ENCODE measurements at regions not wholly inside any gene's neighbourhood (a gene's known extent, or its start where the extent isn't known, plus 50 kb on each side); places are given as distances from the start of the nearest gene placed in this dataset.

GRCh38 chr9:106577121-106577520 is 285.8 kb upstream of the ZNF462 start (continued):
- TF ChIP-seq, protein P1, sequence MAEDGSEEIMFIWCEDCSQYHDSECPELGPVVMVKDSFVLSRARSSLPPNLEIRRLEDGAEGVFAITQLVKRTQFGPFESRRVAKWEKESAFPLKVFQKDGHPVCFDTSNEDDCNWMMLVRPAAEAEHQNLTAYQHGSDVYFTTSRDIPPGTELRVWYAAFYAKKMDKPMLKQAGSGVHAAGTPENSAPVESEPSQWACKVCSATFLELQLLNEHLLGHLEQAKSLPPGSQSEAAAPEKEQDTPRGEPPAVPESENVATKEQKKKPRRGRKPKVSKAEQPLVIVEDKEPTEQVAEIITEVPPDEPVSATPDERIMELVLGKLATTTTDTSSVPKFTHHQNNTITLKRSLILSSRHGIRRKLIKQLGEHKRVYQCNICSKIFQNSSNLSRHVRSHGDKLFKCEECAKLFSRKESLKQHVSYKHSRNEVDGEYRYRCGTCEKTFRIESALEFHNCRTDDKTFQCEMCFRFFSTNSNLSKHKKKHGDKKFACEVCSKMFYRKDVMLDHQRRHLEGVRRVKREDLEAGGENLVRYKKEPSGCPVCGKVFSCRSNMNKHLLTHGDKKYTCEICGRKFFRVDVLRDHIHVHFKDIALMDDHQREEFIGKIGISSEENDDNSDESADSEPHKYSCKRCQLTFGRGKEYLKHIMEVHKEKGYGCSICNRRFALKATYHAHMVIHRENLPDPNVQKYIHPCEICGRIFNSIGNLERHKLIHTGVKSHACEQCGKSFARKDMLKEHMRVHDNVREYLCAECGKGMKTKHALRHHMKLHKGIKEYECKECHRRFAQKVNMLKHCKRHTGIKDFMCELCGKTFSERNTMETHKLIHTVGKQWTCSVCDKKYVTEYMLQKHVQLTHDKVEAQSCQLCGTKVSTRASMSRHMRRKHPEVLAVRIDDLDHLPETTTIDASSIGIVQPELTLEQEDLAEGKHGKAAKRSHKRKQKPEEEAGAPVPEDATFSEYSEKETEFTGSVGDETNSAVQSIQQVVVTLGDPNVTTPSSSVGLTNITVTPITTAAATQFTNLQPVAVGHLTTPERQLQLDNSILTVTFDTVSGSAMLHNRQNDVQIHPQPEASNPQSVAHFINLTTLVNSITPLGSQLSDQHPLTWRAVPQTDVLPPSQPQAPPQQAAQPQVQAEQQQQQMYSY (CRISPR knock-in tag; IDR thresholded peaks at IDR 0.05), result no peak
- TF ChIP-seq ZSCAN18 (CRISPR knock-in tag; IDR thresholded peaks at IDR 0.05) (no peak), SMAD3 (CRISPR knock-in tag; IDR thresholded peaks at IDR 0.05; ENCODE audit: borderline replicate concordance) (no peak), ZNF219 (CRISPR knock-in tag; IDR thresholded peaks at IDR 0.05; ENCODE audit: borderline replicate concordance) (no peak), ARID4B (CRISPR knock-in tag; IDR thresholded peaks at IDR 0.05; ENCODE audit: borderline replicate concordance) (no peak), ZNF671 (CRISPR knock-in tag; IDR thresholded peaks at IDR 0.05) (no peak)

DNA sequence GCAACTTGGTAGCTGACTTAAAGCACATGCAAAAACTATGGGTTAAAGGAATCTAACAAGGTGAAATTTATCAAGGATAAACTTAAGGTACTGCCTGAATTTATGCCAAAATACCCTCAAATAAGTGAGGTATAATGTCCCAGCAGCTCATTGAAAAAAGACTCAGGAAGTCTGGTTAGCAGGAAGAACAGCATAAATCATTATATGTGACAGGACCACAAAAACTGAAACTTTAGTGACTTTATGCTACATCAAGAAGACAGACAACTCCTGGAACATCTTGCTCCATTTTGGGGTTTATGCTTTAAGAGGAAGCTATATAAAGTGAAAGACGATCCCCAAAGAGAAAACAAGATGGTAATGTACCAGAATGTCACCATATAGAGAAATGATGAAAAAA is 282.4 kb upstream of the ZNF462 start:
- Mint-ChIP-seq H3K27me3 (ENCODE audit: low read depth) (no peaks in the 10 kb centered on the region), H3K4me1 (peaks cover 3% of the 10 kb centered on the region; the same call in 1 of the 2 replicates), H3K4me3 (no peak overlapping the region), H3K36me3 (no peaks in the 10 kb centered on the region), H3K9me3 (no peaks in the 10 kb centered on the region), H3K27ac (no peak overlapping the region)
- no peak for TF ChIP-seq IRF2 (CRISPR knock-in tag; IDR thresholded peaks at IDR 0.05; ENCODE audit: borderline replicate concordance, low read depth)
- no peak for TF ChIP-seq TCF7 (CRISPR knock-in tag; IDR thresholded peaks at IDR 0.05; ENCODE audit: low read depth)
- no peak for TF ChIP-seq PREB (CRISPR knock-in tag; IDR thresholded peaks at IDR 0.05; ENCODE audit: borderline replicate concordance)
- TF ChIP-seq ETV6 (CRISPR knock-in tag; IDR thresholded peaks at IDR 0.05), result no peak
- no peak for TF ChIP-seq E2F1 (CRISPR knock-in tag; IDR thresholded peaks at IDR 0.05)
- POLR2A ChIA-PET, result no interaction called here
- CTCF ChIA-PET, result no interaction called here
- ATAC-seq (no peak), DNase-seq (ENCODE audit: low spot score) (no peak)

GRCh38 chr9:106581973-106582372 is 281.0 kb upstream of the ZNF462 start:
- peaks cover 3% of the 10 kb centered on the region; the same call in 1 of the 2 replicates for H3K4me1 Mint-ChIP-seq
- no peaks in the 10 kb centered on the region for H3K27me3 Mint-ChIP-seq (ENCODE audit: low read depth)
- H3K36me3 Mint-ChIP-seq, result no peaks in the 10 kb centered on the region
- ChIA-PET CTCF (no interaction called here), POLR2A (no interaction called here)
- no peak overlapping the region for H3K27ac Mint-ChIP-seq
- no peak overlapping the region for H3K4me3 Mint-ChIP-seq
- TF ChIP-seq ZNF138 (CRISPR knock-in tag; conservative IDR thresholded peaks at IDR 0.05) (no peak), ZNF317 (CRISPR knock-in tag; IDR thresholded peaks at IDR 0.05; ENCODE audit: borderline replicate concordance, low read depth) (no peak), RORB (CRISPR knock-in tag; IDR thresholded peaks at IDR 0.05) (no peak), CTCF (IDR thresholded peaks at IDR 0.05) (no peak), NR2C2 (CRISPR knock-in tag; IDR thresholded peaks at IDR 0.05) (no peak), ZNF232 (CRISPR knock-in tag; IDR thresholded peaks at IDR 0.05) (no peak), TEAD4 (CRISPR knock-in tag; IDR thresholded peaks at IDR 0.05) (no peak)
- H3K9me3 Mint-ChIP-seq, result 0 out of 2 replicates have a peak, but pooled peaks cover 3% of the 10 kb centered on the region
- no peak for ATAC-seq
- DNase-seq (ENCODE audit: low spot score), result no peak

All from WTC11 (cell line).